HepG2 (cell line): ENCODE measurements at regions not wholly inside any gene's neighbourhood (a gene's known extent, or its start where the extent isn't known, plus 50 kb on each side); places are given as distances from the start of the nearest gene placed in this dataset.

Source experiments
- ATAC-seq: fragments of 200-7000 bp; cut with Tn5 transposase; 3 replicates; pipeline ENCODE4 v1.9.1; 2020; ENCODE audit warnings: mild to moderate bottlenecking, moderate library complexity
- BruUV-seq: library from RNA; stranded (reverse); fragments of 400-500 nt; replicated peaks from 2 replicates; lab custom pipeline; 2021; lab: Mats Ljungman, UMichigan
- CTCF ChIA-PET: fragments of 300-600 bp; formaldehyde crosslinking; extraction: SDS; loops from one replicate; lab custom pipeline; 2021; ENCODE audit warnings: low total read pairs, inconsistent platforms, low intra/inter-chr PET ratio; lab: Yijun Ruan, JAX
- POLR2A ChIA-PET: fragments of 350-600 bp; sonication (Branson Sonifier 250); formaldehyde crosslinking; loops from one replicate; lab custom pipeline; 2020; ENCODE audit warnings: antibody characterized with exemption, inconsistent platforms; lab: Yijun Ruan, JAX
- DNase-seq: peaks from one replicate; pipeline ENCODE4 v3.0.0-alpha.2; 2015; ENCODE audit warnings: low spot score
- FAIRE-seq: peaks from 3 replicates; lab custom pipeline; 2011; peaks lifted over from hg19 to GRCh38; lab: Jason Lieb, UNC
- H2AFZ ChIP-seq: one replicate; pipeline ENCODE4 v1.6.1; 2011; ENCODE audit warnings: low read length, inconsistent platforms
- H3K27ac ChIP-seq: fragments of 300-600 bp; 3 replicates; pipeline ENCODE4 v1.8.0; 2011; ENCODE audit warnings: mixed run types, mild to moderate bottlenecking, mixed read lengths, low read length, inconsistent platforms; ENCODE audit not compliant: insufficient read depth; ENCODE audit errors: extremely low read length
- H3K27me3 ChIP-seq, 2 experiments: fragments of 200-600 bp in 1 of 2; 2 replicates in 1 of 2; 3 replicates in 1 of 2; pipeline versions ENCODE4 v1.6.0 to v1.8.0; 2011; ENCODE audit warnings: low read length in 2 of 2, mild to moderate bottlenecking in 2 of 2, moderate library complexity in 2 of 2, inconsistent platforms in 1 of 2; ENCODE audit not compliant: insufficient read depth in 2 of 2, control insufficient read depth in 1 of 2
- H3K36me3 ChIP-seq, 2 experiments: fragments of 200-600 bp in 1 of 2; replicated peaks in 1 of 2; 2 replicates in 1 of 2; 3 replicates in 1 of 2; pipeline versions ENCODE4 v1.5.1 to v1.8.0; 2011; ENCODE audit warnings: low read length in 2 of 2, inconsistent platforms in 1 of 2; ENCODE audit not compliant: insufficient read depth in 2 of 2, control insufficient read depth in 1 of 2
- H3K4me1 ChIP-seq: 2 replicates; pipeline ENCODE4 v1.5.1; 2012; ENCODE audit warnings: low read length, inconsistent platforms; ENCODE audit not compliant: insufficient read depth
- H3K4me2 ChIP-seq: 2 replicates; pipeline ENCODE4 v1.6.0; 2011; ENCODE audit warnings: low read depth, low read length, inconsistent platforms
- H3K4me3 ChIP-seq, 3 experiments: fragments of 200-600 bp in 1 of 3; sonication (generic), shearing (Covaris generic) in 1 of 3; replicated peaks in 1 of 3; 2 replicates each; pipeline ENCODE4 v1.5.1; 2011 to 2016; ENCODE audit warnings: low read length in 3 of 3, inconsistent platforms in 2 of 3, low read depth in 2 of 3, mild to moderate bottlenecking in 2 of 3, control low read depth in 1 of 3, mixed read lengths in 1 of 3; ENCODE audit not compliant: insufficient read depth in 1 of 3
- H3K79me2 ChIP-seq: one replicate; pipeline ENCODE4 v1.6.1; 2011; ENCODE audit warnings: low read length, inconsistent platforms; ENCODE audit not compliant: insufficient read depth
- H3K9ac ChIP-seq: 2 replicates; pipeline ENCODE4 v1.6.0; 2011; ENCODE audit warnings: mild to moderate bottlenecking, low read depth, low read length, inconsistent platforms; ENCODE audit not compliant: insufficient read depth
- H3K9me3 ChIP-seq: 2 replicates; pipeline ENCODE4 v1.5.1; 2012; ENCODE audit warnings: mild to moderate bottlenecking, low read length
- H4K20me1 ChIP-seq: 2 replicates; pipeline ENCODE4 v1.6.0; 2011; ENCODE audit warnings: inconsistent platforms, mild to moderate bottlenecking, low read length, moderate library complexity; ENCODE audit not compliant: insufficient read depth
- ELF4 ChIP-seq: sonication (generic); formaldehyde crosslinking; IDR thresholded peaks from 2 replicates; pipeline ENCODE4 v1.5.0; 2020; ENCODE audit warnings: missing genetic modification reagents, mild to moderate bottlenecking, moderate library complexity, borderline replicate concordance
- ETS1 ChIP-seq: sonication (generic); formaldehyde crosslinking; IDR thresholded peaks from 2 replicates; pipeline ENCODE4 v1.4.0; 2020; ENCODE audit warnings: missing genetic modification reagents
- GFI1 ChIP-seq: sonication (generic); formaldehyde crosslinking; IDR thresholded peaks from 2 replicates; pipeline ENCODE4 v1.5.0; 2020; ENCODE audit warnings: missing genetic modification reagents, mild to moderate bottlenecking, borderline replicate concordance
- HIC2 ChIP-seq: sonication (generic); formaldehyde crosslinking; IDR thresholded peaks from 2 replicates; pipeline ENCODE4 v1.9.0; 2022; ENCODE audit warnings: low read depth, missing genetic modification reagents
- SIN3A ChIP-seq: IDR thresholded peaks from 2 replicates; pipeline ENCODE4 v1.6.1; 2011; ENCODE audit warnings: low read depth, mild to moderate bottlenecking, control low read depth, low read length, borderline replicate concordance
- TSC22D2 ChIP-seq: sonication (generic); formaldehyde crosslinking; IDR thresholded peaks from 2 replicates; pipeline ENCODE4 v1.5.1; 2020; ENCODE audit warnings: missing genetic modification reagents, mild to moderate bottlenecking, borderline replicate concordance
- ZBTB10 ChIP-seq: sonication (generic); formaldehyde crosslinking; IDR thresholded peaks from 2 replicates; pipeline ENCODE4 v1.4.0; 2020; ENCODE audit warnings: missing genetic modification reagents, borderline replicate concordance
- ZNF3 ChIP-seq: IDR thresholded peaks from 2 replicates; pipeline ENCODE4 v1.7.0; 2017; ENCODE audit warnings: inconsistent platforms
- ZNF446 ChIP-seq: sonication (generic); formaldehyde crosslinking; IDR thresholded peaks from 2 replicates; pipeline ENCODE4 v1.5.0; 2020; ENCODE audit warnings: mild to moderate bottlenecking, missing genetic modification reagents
- ZNF773 ChIP-seq: sonication (generic); formaldehyde crosslinking; IDR thresholded peaks from 2 replicates; pipeline ENCODE4 v1.4.0; 2020; ENCODE audit warnings: missing genetic modification reagents, borderline replicate concordance
- WGBS: methylation state at CpG from one replicate; pipeline ENCODE4 v1.1.6; 2017; ENCODE audit warnings: low lambda C conversion rate; 5-methylcytosine and 5-hydroxymethylcytosine counted together
- in situ Hi-C: cut with HindIII; loops from 2 replicates; pipeline ENCODE4 v1.10.0; 2017; ENCODE audit warnings: low pct_unique_long_range_greater_than_20kb; ENCODE audit not compliant: extremely low pct_ligation_motif_present
- intact Hi-C: fragments of 100-400 bp; cut with micrococcal nuclease; formaldehyde crosslinking; loops from one replicate; pipeline ENCODE4 v1.10.0; 2022; ENCODE audit not compliant: unreplicated experiment
- TF ChIP-seq, protein P1 (sequence below): sonication (generic); formaldehyde crosslinking; IDR thresholded peaks from 2 replicates; pipeline ENCODE4 v1.4.0; 2020; ENCODE audit warnings: missing genetic modification reagents

- H3K4me2 ChIP-seq, result no peak overlapping the region
- H2AFZ ChIP-seq, result no peak overlapping the region
- H3K36me3 ChIP-seq, result no peaks in the 10 kb centered on the region
- FAIRE-seq, result no peak
- H3K27me3 ChIP-seq, result no peaks in the 10 kb centered on the region
- ATAC-seq, result no peak
- no peak for TF ChIP-seq HIC2 (CRISPR knock-in tag)
- no peak for TF ChIP-seq ZNF446 (CRISPR knock-in tag)
- no peak for TF ChIP-seq ZNF773 (CRISPR knock-in tag)
- TF ChIP-seq GFI1, result no peak
- TF ChIP-seq SIN3A, result no peak
- no peak for TF ChIP-seq ZNF3 (CRISPR knock-in tag)
- no peak for TF ChIP-seq TSC22D2 (CRISPR knock-in tag)
- TF ChIP-seq ELF4 (CRISPR knock-in tag), result no peak
- no peaks in the 10 kb centered on the region for H4K20me1 ChIP-seq
- no peaks in the 10 kb centered on the region for H3K79me2 ChIP-seq
- CTCF ChIA-PET, result no interaction called here
- in situ Hi-C loops, result no loop called here
- intact Hi-C loops, result no loop called here
- no peak for DNase-seq
- no peak overlapping the region for H3K9ac ChIP-seq
- H3K27ac ChIP-seq, result no peak overlapping the region
- no TSS peak for BruUV-seq
- no peaks in the 10 kb centered on the region for H3K4me1 ChIP-seq
- H3K4me3 ChIP-seq, result no peak overlapping the region
- 0% methylated on average over 1 of the region's 1 CpG for WGBS
- H3K9me3 ChIP-seq, result no peaks in the 10 kb centered on the region
- POLR2A ChIA-PET, result no interaction called here
These were observed 139.6 kb upstream of the TRPC6 start for GRCh38 chr11:101723371-101723770.

- Histone ChIP-seq H3K9ac (no peak overlapping the region), H3K36me3 (no peaks in the 10 kb centered on the region), H3K9me3 (no peaks in the 10 kb centered on the region), H3K79me2 (no peaks in the 10 kb centered on the region), H3K27me3 (no peaks in the 10 kb centered on the region), H3K4me2 (no peak overlapping the region), H4K20me1 (no peaks in the 10 kb centered on the region), H3K4me3 (no peak overlapping the region), H3K27ac (no peak overlapping the region), H3K4me1 (no peaks in the 10 kb centered on the region), H2AFZ (no peak overlapping the region)
- no peak for ATAC-seq
- no TSS peak for BruUV-seq
- intact Hi-C loops (no loop called here), in situ Hi-C loops (no loop called here)
- WGBS, result 2% methylated on average over 5 of the region's 5 CpGs
- no peak for DNase-seq
- CTCF ChIA-PET, result no interaction called here
- POLR2A ChIA-PET, result no interaction called here
- FAIRE-seq, result no peak
- TF ChIP-seq, protein P1, sequence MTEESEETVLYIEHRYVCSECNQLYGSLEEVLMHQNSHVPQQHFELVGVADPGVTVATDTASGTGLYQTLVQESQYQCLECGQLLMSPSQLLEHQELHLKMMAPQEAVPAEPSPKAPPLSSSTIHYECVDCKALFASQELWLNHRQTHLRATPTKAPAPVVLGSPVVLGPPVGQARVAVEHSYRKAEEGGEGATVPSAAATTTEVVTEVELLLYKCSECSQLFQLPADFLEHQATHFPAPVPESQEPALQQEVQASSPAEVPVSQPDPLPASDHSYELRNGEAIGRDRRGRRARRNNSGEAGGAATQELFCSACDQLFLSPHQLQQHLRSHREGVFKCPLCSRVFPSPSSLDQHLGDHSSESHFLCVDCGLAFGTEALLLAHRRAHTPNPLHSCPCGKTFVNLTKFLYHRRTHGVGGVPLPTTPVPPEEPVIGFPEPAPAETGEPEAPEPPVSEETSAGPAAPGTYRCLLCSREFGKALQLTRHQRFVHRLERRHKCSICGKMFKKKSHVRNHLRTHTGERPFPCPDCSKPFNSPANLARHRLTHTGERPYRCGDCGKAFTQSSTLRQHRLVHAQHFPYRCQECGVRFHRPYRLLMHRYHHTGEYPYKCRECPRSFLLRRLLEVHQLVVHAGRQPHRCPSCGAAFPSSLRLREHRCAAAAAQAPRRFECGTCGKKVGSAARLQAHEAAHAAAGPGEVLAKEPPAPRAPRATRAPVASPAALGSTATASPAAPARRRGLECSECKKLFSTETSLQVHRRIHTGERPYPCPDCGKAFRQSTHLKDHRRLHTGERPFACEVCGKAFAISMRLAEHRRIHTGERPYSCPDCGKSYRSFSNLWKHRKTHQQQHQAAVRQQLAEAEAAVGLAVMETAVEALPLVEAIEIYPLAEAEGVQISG, result no peak
- TF ChIP-seq ZBTB10 (CRISPR knock-in tag) (no peak), ETS1 (no peak)
These were observed 137.5 kb upstream of the TRPC6 start for GRCh38 chr11:101721270-101721669.
